ENCODE measurements at regions not wholly inside any gene's neighbourhood (a gene's known extent, or its start where the extent isn't known, plus 50 kb on each side); places are given as distances from the start of the nearest gene placed in this dataset.

GRCh38 chr15:46672041-46672440 lies 1037.2 kb downstream of the SQOR start (continued):
- no peak for TF ChIP-seq EP300 (IDR thresholded peaks at IDR 0.05; ENCODE audit: borderline replicate concordance in 1 of 2, low read depth in 2 of 2, low read length in 2 of 2)
- no peak for TF ChIP-seq KDM1A (IDR thresholded peaks at IDR 0.05; ENCODE audit: borderline replicate concordance, low read length)
- no peak for TF ChIP-seq JUN (IDR thresholded peaks at IDR 0.05; ENCODE audit: low read depth, low read length)
- TF ChIP-seq YY1 (IDR thresholded peaks at IDR 0.05; ENCODE audit: low read depth, low read length), result no peak

Measured in H1 (cell line).